SK-N-MC (cell line): ENCODE measurements at regions not wholly inside any gene's neighbourhood (a gene's known extent, or its start where the extent isn't known, plus 50 kb on each side); places are given as distances from the start of the nearest gene placed in this dataset.

ENCODE experiments used
- EZH2 ChIP-seq: fragments of 200-600 bp; sonication (generic); IDR thresholded peaks from one replicate; pipeline ENCODE4 v1.6.1; 2017; ENCODE audit warnings: antibody characterized with exemption
- FOXP2 ChIP-seq: optimal IDR thresholded peaks from 2 replicates; pipeline ENCODE3; 2011; ENCODE audit warnings: mild to moderate bottlenecking, moderate library complexity; ENCODE audit not compliant: insufficient read depth; ENCODE audit errors: extremely low read length, control extremely low read depth

DNA sequence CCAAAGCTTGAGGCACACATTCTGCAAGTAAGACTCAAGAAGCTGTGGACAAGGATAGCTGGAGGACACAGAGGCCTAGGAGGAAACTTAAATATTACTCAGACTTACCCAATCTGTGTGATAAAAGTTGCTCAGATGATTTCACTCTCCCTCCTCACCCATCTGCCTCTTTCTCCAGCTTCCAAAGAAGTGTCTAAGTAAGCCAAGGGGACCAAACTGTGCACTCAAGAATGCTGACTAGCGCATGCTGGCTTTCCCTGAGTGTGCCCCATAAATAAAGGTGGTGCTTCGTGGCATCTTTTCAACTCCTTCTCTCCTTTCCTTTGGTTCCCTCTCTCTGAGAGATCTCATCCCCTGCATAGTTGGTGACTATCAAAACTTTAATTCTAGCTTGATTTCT is 211.0 kb upstream of the LMCD1 start:
- no peak for TF ChIP-seq FOXP2
- no peak for TF ChIP-seq EZH2
